Right lobe of liver (tissue), 4 donors: ENCODE measurements at regions not wholly inside any gene's neighbourhood (a gene's known extent, or its start where the extent isn't known, plus 50 kb on each side); places are given as distances from the start of the nearest gene placed in this dataset.

Experiments used
- POLR2A ChIP-seq: fragments of 450-650 bp; IDR thresholded peaks from one replicate; pipeline ENCODE4 v1.6.1; 2017; ENCODE audit warnings: antibody characterized with exemption, mild to moderate bottlenecking
- TF ChIP-seq, protein P1 (sequence below), 4 donors: fragments of 200-600 bp in 3 of 4; fragments of 450-650 bp in 1 of 4; IDR thresholded peaks; one replicate each; pipeline versions ENCODE4 v1.5.1 to v1.8.0; 2016 to 2022; ENCODE audit warnings: antibody characterized with exemption in 4 of 4, mild to moderate bottlenecking in 2 of 4
- donor health status: DM: no; HTN: no; CAD: no.
- donor health status: DM: no; HTN: no; CAD: no.
- donor health status: DM: no; HTN: yes; CAD: no.

DNA sequence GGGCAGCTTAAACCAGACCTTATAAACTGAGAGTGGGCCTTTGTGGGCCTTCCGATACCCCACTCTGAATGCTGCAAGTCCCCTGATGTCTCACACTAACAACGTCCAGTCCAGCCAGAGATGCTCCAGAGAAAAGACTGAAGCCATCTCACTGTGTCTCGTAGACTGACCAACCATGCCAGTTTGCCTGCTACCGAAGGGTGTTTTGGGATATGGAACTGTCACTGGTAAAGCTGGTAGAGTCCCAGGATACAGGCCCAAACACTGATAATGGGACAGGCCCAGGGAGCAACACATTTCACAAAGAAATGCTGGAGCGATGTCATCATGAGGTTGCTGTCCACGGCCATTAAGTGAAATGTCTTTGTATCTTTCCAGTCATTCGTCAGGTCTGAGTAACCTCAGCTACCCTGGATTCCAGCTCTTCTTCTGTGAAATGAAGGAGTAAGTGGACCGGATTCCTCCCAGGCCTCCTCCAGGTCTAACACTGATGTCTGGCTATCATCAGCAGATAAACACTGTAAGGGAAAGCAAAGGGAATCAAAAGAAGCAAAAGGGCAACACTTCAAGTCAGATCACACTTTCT lies 81.6 kb downstream of the SLC5A7 start:
- TF ChIP-seq, protein P1, sequence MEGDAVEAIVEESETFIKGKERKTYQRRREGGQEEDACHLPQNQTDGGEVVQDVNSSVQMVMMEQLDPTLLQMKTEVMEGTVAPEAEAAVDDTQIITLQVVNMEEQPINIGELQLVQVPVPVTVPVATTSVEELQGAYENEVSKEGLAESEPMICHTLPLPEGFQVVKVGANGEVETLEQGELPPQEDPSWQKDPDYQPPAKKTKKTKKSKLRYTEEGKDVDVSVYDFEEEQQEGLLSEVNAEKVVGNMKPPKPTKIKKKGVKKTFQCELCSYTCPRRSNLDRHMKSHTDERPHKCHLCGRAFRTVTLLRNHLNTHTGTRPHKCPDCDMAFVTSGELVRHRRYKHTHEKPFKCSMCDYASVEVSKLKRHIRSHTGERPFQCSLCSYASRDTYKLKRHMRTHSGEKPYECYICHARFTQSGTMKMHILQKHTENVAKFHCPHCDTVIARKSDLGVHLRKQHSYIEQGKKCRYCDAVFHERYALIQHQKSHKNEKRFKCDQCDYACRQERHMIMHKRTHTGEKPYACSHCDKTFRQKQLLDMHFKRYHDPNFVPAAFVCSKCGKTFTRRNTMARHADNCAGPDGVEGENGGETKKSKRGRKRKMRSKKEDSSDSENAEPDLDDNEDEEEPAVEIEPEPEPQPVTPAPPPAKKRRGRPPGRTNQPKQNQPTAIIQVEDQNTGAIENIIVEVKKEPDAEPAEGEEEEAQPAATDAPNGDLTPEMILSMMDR (IDR thresholded peaks at IDR 0.05): no peak
- no peak for TF ChIP-seq POLR2A
